IPS-18a (cell line): ENCODE measurements at regions not wholly inside any gene's neighbourhood (a gene's known extent, or its start where the extent isn't known, plus 50 kb on each side); places are given as distances from the start of the nearest gene placed in this dataset.

ENCODE experiments used
- H3K27ac ChIP-seq: one replicate; pipeline ENCODE4 v1.5.1; 2013; ENCODE audit warnings: low read length
- H3K27me3 ChIP-seq: one replicate; pipeline ENCODE4 v1.6.1; 2013; ENCODE audit warnings: mild to moderate bottlenecking, low read length; ENCODE audit not compliant: control insufficient read depth, insufficient read depth
- H3K36me3 ChIP-seq: one replicate; pipeline ENCODE4 v1.6.1; 2013; ENCODE audit warnings: low read depth, low read length; ENCODE audit not compliant: control insufficient read depth
- H3K4me1 ChIP-seq: one replicate; pipeline ENCODE4 v1.6.1; 2013; ENCODE audit warnings: low read depth, low read length; ENCODE audit not compliant: control insufficient read depth
- H3K4me3 ChIP-seq: one replicate; pipeline ENCODE4 v1.5.1; 2013; ENCODE audit warnings: low read length
- H3K9ac ChIP-seq: one replicate; pipeline ENCODE4 v1.6.1; 2013; ENCODE audit warnings: mild to moderate bottlenecking, low read length, moderate library complexity
- H3K9me3 ChIP-seq: one replicate; pipeline ENCODE4 v1.6.1; 2013; ENCODE audit warnings: low read depth, low read length; ENCODE audit not compliant: control insufficient read depth

DNA sequence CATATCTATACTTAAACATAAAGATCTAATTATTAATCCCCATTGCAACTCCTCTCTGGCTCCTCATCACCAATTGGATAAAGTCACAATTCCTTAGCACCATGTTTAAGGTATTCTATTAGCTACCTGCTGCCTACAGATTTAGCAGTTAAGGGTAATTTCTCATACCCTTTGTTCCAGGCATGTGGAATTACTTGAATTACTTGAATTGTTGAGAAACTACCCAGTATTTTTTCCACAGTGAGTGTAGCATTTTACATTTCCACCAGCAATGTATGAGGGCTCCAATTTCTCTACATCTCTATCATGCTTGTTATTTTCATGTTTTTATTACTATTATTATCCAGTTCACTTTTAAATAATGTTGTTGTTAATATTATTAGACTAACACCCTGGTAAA, 86.4 kb downstream of the P2RY1 start:
- H3K4me3 ChIP-seq = no peak overlapping the region
- no peaks in the 10 kb centered on the region for H3K4me1 ChIP-seq
- no peaks in the 10 kb centered on the region for H3K9me3 ChIP-seq
- H3K27ac ChIP-seq = no peak overlapping the region
- H3K9ac ChIP-seq = no peak overlapping the region
- H3K27me3 ChIP-seq = no peaks in the 10 kb centered on the region
- H3K36me3 ChIP-seq = no peaks in the 10 kb centered on the region

DNA sequence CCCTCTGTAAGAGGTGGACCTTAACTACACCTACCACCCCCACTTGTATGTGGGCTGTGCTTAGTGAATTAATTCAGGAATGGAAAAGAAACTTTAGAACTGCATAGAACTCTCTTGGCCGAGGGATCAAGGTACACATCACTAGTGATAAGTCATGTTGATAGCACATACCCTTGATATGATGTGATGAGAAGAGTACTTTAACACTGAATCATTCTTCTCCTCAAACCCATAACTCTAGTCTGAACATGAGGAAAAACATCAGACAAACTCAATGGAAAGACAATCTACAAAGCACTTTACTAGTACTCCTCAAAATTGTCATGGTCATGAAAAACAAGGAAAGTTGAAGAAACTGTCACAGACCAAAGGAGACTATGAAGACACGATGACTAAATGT, 87.6 kb downstream of the P2RY1 start:
- Histone ChIP-seq H3K36me3 (no peaks in the 10 kb centered on the region), H3K27ac (no peak overlapping the region), H3K4me3 (no peak overlapping the region), H3K9me3 (no peaks in the 10 kb centered on the region), H3K4me1 (no peaks in the 10 kb centered on the region), H3K27me3 (no peaks in the 10 kb centered on the region), H3K9ac (no peak overlapping the region)

DNA sequence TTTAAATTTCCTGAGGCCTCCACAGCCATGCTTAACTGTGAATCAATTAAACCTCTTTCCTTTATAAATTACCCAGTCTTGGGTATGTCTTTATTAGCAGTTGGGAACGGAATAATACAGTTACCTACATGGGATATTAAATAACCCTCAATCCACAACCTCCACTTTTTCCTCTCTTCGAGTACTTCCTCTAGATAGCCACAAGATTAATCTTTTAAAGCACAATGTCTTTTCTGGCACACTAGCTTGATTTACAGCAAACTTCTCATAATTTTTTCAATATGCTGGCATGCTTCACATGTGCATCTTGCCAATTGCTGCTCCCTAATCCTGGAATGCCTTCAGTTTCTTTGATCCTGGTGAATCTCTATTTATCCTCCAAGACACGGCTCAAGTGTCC, 92.2 kb downstream of the P2RY1 start:
- no peaks in the 10 kb centered on the region for H3K36me3 ChIP-seq

DNA sequence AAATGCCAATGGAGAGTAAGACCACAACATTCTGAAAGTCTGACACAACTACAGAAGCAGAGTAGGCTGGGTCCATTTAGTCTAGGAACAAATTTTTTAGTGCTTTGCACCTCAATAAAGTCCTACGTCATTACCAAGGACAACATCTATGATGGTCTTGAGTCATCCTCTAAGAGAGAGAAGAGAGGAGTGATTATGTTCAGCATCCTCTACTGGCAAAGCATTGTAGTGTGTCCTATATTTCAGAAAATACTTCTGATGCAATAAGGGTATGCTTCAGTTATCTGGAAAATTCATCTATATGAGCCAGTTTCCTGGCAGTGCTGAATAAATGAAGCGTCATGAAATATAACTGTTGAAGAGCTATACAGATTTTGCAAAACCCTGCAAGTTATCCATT, 95.6 kb downstream of the P2RY1 start:
- H3K9ac ChIP-seq = no peak overlapping the region
- H3K27me3 ChIP-seq = no peaks in the 10 kb centered on the region
- H3K27ac ChIP-seq = no peak overlapping the region
- no peaks in the 10 kb centered on the region for H3K9me3 ChIP-seq
- H3K36me3 ChIP-seq = no peaks in the 10 kb centered on the region
- no peak overlapping the region for H3K4me3 ChIP-seq
- H3K4me1 ChIP-seq = peaks cover 5% of the 10 kb centered on the region

More for the DNA sequence above, 92.2 kb downstream of the P2RY1 start:
- Histone ChIP-seq H3K27ac (no peak overlapping the region), H3K9me3 (no peaks in the 10 kb centered on the region), H3K4me1 (peaks cover 5% of the 10 kb centered on the region), H3K27me3 (no peaks in the 10 kb centered on the region), H3K9ac (no peak overlapping the region), H3K4me3 (no peak overlapping the region)

DNA sequence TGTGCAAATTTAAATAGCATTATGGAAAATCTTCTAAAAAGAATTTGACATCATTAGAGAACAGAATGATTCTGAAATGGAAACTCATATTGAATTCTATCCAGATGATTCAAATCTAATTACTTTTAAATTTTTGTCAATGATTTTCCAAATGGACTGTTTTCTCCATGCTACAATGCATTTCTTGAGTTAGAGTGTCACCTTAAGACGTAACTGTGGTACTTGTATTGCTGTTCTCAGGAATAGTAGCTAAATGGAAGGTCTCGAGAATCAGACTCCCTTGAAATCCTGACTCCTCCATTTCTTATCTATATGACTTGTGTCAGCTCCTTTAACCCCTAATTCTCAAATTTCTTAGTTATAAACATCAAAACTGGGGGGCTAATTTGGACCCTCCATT, 102.3 kb downstream of the P2RY1 start:
- Histone ChIP-seq H3K9ac (no peak overlapping the region), H3K4me3 (no peak overlapping the region)

DNA sequence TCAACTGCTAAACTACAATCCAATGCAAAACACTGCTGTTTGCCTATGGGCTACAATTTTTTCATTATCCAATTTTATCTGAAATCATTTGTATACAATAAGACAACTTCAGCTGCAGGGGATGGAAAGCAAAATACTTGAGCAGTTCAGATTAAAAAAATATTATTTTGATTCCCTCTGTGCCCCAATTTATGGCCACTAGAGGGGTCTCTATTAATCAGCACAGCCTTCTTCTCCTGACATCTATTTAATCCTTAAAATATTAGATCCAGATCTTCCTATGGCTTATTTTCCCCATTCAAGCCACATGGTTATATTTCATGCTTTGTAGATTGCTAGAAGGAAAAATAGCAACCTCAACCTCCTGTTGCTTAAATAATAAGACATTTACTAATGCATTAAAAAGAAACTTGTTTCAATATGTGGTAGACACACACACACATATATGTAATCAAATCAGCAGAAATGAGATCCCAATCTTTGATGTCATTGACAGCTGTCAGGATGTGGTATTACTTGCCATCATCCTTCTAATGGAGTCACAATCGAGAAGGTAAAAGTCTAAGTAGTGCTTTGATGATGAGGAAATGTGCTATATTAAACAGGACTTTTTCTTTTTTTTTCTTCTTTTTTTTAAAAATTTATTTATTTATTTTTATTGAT, 104.2 kb downstream of the P2RY1 start:
- Histone ChIP-seq H3K9ac (no peak overlapping the region), H3K27me3 (no peaks in the 10 kb centered on the region), H3K4me1 (peaks cover under 1% of the 10 kb centered on the region), H3K36me3 (no peaks in the 10 kb centered on the region), H3K27ac (no peak overlapping the region), H3K4me3 (no peak overlapping the region), H3K9me3 (no peaks in the 10 kb centered on the region)

More for the DNA sequence above, 102.3 kb downstream of the P2RY1 start:
- no peaks in the 10 kb centered on the region for H3K27me3 ChIP-seq
- no peaks in the 10 kb centered on the region for H3K9me3 ChIP-seq
- no peak overlapping the region for H3K27ac ChIP-seq
- H3K4me1 ChIP-seq = no peaks in the 10 kb centered on the region
- no peaks in the 10 kb centered on the region for H3K36me3 ChIP-seq

DNA sequence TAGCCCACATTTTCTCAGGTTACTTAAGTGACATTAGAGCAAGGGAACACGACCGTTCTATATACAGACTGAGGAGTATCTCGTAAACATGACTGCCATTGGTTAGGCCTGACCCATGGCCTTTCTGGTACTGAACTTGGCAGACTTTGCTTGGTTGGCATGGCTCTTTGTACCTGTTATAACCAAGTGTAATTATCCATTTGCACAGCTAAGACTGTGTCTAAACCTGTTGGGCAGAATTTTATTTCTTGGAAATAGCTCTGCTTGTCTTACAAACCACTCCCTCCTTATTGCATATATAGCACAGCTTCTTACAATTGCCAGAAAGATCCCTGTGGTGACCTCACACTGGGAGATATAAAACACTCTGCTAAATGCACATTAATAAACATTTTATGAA, 106.9 kb downstream of the P2RY1 start:
- Histone ChIP-seq H3K9me3 (no peaks in the 10 kb centered on the region), H3K4me3 (no peak overlapping the region), H3K27ac (no peak overlapping the region), H3K4me1 (peaks cover 8% of the 10 kb centered on the region), H3K9ac (no peak overlapping the region), H3K36me3 (no peaks in the 10 kb centered on the region), H3K27me3 (no peaks in the 10 kb centered on the region)

DNA sequence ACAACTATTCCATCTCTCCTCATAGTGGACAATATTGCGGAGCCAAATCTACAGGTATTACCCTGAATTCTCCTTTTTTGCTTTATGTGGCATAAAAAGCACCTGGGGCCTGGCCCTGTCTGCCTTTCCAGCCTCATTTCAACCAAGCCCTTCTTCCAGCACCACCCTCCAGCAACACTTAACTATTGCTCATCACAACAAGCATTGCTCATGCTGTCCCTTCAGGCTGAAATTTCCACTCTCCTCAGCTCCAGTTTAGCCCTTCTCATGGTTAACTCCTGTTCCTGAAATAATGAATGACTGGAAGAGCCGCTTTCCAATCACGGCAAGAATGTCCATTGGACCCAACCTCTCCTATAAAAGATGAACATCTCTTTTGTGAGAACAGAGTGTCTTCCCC, 107.4 kb downstream of the P2RY1 start:
- Histone ChIP-seq H3K36me3 (no peaks in the 10 kb centered on the region), H3K4me1 (peaks cover 8% of the 10 kb centered on the region), H3K27ac (no peak overlapping the region), H3K9ac (no peak overlapping the region), H3K27me3 (no peaks in the 10 kb centered on the region), H3K4me3 (no peak overlapping the region), H3K9me3 (no peaks in the 10 kb centered on the region)

DNA sequence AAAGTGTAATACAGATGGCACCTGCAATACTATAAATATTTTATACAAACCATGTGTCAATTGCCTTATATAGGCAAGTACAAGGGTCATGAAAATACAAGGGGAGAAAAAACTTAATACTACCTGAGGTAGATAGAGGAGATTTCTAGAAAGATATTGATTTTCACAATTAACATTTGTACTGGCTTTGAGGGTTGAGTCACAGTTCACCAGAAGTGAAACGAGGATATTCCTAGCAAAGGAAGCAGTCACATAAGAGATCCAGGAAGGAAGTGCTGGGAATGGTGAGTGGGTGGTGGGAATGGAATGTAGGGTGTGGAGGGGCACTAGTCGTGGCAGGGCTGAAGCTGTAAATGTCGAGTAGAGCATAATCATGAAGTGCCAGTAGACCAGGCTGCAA, 108.7 kb downstream of the P2RY1 start:
- Histone ChIP-seq H3K9me3 (no peaks in the 10 kb centered on the region), H3K27me3 (no peaks in the 10 kb centered on the region), H3K27ac (no peak overlapping the region), H3K36me3 (no peaks in the 10 kb centered on the region), H3K4me3 (no peak overlapping the region), H3K4me1 (peaks cover 8% of the 10 kb centered on the region), H3K9ac (no peak overlapping the region)

DNA sequence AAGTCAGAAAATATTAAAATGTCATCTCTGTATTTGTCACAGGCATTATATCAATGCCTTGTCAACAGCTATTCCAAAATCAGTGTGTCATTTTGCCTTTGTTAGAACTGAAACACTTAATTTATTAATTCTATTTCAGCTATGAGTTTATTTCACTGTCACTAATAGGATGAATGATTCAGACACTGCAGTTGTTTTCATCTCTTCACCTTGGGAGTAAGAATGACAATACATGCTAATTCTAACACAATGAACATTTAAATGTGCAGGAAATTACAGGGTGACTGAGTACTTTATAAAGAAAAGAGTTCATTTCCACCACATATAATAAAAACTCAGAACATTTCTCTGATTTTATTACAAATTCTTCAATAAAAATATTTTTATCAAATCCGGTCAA, 109.7 kb downstream of the P2RY1 start:
- H3K27me3 ChIP-seq = no peaks in the 10 kb centered on the region
- H3K9ac ChIP-seq = no peak overlapping the region
- no peak overlapping the region for H3K27ac ChIP-seq
- no peaks in the 10 kb centered on the region for H3K9me3 ChIP-seq
- H3K4me3 ChIP-seq = no peak overlapping the region
- H3K4me1 ChIP-seq = peaks cover 8% of the 10 kb centered on the region
- no peaks in the 10 kb centered on the region for H3K36me3 ChIP-seq

DNA sequence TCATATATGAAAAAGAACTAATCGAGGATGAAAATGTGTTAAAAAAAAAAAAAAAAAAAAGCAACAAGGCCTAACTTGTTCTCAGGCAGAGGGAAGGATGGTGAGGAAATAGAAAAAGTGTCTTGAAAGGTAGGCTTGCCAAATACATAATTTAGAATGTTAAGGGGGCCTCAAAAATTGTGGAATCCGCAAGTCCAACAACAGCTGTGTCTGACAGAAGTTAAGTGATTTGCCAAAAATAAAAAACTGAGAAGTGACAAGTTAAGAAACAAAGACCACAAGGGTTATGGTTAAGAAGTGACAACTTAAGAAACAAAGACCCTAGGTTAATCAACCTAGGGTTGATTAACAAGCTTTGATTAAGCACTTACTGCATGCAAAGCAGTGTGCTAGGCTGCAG, 110.6 kb downstream of the P2RY1 start:
- Histone ChIP-seq H3K36me3 (no peaks in the 10 kb centered on the region), H3K9ac (no peak overlapping the region), H3K27ac (no peak overlapping the region), H3K9me3 (no peaks in the 10 kb centered on the region), H3K27me3 (no peaks in the 10 kb centered on the region), H3K4me3 (no peak overlapping the region), H3K4me1 (peaks cover 8% of the 10 kb centered on the region)

DNA sequence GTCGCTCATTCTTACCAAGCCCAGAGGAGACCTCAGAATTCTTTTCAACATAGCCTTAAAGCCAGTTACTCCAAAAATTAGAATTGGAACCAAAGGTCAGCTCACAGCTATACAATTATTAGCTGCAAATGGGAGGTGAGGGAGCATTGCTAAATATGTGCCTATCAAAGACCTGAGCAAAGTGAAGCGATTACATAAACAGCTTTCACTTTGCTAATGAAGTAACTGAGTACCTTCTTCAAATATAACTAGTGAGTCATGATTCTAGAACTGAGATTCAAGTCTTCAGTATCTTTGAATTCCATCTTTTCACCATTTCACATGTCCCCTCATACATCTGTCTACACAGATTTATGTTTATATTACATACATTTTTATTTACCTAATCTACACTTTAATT, 122.6 kb downstream of the P2RY1 start:
- Histone ChIP-seq H3K9me3 (no peaks in the 10 kb centered on the region), H3K36me3 (no peaks in the 10 kb centered on the region), H3K27ac (no peak overlapping the region), H3K9ac (no peak overlapping the region), H3K4me3 (no peak overlapping the region), H3K4me1 (no peaks in the 10 kb centered on the region), H3K27me3 (no peaks in the 10 kb centered on the region)
